ENCODE measurements at regions not wholly inside any gene's neighbourhood (a gene's known extent, or its start where the extent isn't known, plus 50 kb on each side); places are given as distances from the start of the nearest gene placed in this dataset.

GRCh38 chr12:24411948-24412347, 462.5 kb upstream of the SOX5 start:
- TF ChIP-seq CTCF (IDR thresholded peaks at IDR 0.05; ENCODE audit: insufficient read depth, low read length), result no peak
- TF ChIP-seq SPI1 (IDR thresholded peaks at IDR 0.05; ENCODE audit: borderline replicate concordance, low read depth), result no peak
